ENCODE measurements at regions not wholly inside any gene's neighbourhood (a gene's known extent, or its start where the extent isn't known, plus 50 kb on each side); places are given as distances from the start of the nearest gene placed in this dataset.

- DNase-seq (ENCODE audit: low read depth in 2 of 2) = no peak
Observed at GRCh38 chr2:211067029-211067428, 510.6 kb downstream of the CPS1 start.

DNA sequence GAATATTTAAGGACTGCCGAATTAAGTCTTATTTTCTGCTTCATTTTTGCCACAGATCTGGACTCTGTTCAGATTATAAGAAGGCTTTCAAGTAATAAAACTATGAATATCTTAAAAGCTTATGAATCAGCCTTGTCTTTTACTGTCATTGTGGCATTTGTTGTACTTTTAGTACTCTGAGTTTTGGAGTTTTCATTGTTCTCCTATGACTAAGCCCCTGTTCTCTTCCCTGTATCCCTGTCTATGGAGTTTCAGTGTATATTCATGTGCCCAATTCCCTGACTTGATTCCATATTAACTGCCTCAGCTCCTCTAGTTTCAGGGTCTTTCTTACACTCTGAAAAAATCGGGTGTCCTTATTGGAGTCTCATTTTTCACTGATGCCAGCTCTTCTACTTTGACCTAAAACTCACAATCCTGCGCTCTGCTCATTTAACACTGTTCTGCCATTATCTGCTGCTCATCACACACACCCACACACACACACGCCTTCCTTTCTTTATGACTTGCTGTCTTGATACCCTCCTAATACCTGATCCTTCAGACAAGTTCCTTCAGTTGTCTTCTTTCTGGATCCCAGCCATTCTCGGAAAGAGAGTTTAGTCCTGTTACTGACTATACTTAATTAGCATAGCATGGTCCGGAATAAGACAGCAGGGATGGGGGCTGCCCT lies 511.8 kb downstream of the CPS1 start:
- no peak for DNase-seq (ENCODE audit: low read depth in 2 of 2)

DNA sequence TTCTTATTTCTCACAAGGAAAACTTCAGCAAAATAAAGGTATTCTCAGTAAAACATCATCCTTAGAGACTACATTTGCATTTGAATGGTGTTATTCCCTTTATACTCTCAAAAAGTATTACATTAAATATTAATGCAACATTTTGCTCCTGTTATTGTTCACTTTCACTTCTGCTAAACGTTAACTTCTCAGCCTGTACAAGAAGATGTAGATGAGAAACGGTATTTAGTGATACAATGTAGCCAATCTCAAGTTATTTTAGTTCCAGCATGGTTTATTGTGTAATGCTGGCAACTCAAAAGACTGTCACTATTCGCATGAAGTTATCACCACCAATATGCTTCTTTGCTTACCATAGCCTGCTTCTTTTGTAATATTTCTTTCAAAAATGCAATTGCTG lies 514.1 kb downstream of the CPS1 start:
- no peak for DNase-seq (ENCODE audit: low read depth in 2 of 2)

DNA sequence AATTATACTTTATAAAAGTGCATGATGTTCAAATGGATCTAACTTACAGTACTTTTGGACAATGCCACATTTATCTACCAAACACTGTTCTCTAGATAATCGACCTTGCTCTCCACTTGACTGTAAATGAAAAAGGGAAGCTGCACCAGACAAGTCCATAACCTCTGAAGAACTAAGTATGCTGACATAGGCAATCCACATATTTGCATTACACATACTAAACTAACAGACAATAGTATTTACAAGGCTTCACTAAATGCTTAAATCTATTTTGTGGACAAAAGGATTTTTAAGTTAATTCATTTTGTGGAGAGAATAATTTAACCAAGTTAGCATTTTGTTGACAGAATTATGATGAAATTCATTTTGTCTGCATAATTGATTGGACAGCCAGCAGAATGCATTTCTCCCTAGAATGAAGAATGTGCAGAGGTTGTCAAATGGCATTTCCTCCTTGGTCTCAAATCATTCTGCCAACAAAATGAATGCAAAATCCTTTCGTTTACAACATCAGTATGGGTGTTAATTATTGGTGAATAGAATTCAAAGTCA lies 520.9 kb downstream of the CPS1 start:
- DNase-seq (ENCODE audit: low read depth in 2 of 2) = no peak

DNA sequence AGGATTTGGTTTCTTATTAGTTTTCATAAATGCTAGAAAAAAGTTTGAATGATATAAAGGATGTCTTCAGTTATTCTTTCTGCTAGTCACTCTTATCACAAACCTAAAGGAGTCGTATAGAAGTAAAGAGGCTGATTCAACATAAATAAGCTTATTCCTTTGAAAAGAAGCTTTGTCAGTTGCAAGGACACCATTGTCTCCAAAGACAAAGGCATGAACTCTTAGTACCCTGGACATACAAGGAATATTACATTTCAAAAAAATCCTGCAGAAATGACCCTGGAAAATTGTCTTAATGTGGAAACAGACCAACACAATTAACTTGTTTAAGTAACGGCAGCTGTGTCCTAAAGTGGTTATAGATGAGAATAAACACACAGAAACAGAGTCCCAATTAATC lies 528.0 kb downstream of the CPS1 start:
- no peak for DNase-seq (ENCODE audit: low read depth in 2 of 2)

DNA sequence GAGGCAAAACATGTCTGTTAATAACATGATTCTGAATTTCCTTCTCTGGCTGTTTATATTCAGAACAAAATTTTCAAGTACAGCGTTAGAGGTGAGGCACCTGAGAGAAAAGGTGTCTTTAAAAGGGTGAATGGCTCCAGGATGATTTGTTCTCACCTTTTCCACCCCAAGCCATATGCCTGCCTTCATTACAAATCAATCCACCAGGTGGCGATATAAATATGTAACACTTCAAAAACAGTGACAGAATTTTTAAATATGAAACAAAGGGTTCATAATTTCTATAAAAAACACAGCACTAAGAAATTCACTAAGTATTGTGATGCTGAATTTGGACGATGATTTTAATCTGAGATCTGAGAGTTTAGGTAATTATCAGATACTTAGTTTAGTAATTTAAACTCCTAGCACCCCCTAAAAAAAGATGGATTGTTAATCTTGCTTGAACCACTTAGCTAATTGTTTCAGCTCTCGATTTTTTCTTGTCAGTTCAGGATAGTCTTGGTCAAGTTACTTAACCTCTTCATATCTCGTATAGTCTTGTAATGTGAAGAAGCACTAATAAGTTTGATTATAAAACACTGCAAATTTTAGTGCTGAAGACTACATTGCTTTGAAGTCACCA lies 528.8 kb downstream of the CPS1 start:
- DNase-seq (ENCODE audit: low read depth in 2 of 2) = no peak

DNA sequence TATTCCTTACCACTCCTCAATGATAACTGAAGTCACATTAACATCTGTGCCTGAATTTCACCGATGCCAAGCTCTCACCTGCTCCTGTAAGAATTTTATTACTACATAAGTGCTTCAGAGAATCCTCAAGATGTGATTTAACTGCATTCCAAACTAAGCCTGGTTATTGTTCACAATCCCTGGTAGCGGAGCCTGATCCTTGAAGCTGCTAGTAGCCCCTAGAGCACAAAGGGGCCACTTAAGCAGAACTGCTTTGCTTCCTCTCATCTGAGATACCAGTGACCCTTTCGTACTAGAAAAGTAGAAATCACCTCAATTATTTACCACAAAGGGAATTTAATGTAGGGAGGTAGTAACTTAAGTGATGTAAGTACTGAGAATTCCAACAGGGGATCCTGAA lies 529.6 kb downstream of the CPS1 start:
- no peak for DNase-seq (ENCODE audit: low read depth in 2 of 2)

DNA sequence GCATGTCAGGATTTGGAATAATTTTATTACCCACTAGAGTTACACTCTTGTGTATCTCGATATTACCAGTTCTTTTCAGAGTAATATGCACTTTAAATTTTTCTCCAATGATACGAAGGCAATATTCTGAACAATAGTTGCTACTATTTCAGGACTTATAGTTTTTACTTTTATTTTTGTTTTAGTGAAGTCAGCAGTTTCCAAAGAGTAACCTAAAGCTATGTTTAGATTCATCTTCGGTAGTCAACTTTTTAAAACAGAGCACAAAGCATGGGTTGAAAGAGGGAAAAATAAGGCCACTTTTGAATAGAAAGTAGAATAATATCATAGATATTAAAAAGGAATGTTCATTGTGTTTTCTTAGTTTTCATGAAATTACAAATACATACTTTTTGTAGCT lies 532.7 kb downstream of the CPS1 start:
- DNase-seq (ENCODE audit: low read depth in 2 of 2) = no peak

DNA sequence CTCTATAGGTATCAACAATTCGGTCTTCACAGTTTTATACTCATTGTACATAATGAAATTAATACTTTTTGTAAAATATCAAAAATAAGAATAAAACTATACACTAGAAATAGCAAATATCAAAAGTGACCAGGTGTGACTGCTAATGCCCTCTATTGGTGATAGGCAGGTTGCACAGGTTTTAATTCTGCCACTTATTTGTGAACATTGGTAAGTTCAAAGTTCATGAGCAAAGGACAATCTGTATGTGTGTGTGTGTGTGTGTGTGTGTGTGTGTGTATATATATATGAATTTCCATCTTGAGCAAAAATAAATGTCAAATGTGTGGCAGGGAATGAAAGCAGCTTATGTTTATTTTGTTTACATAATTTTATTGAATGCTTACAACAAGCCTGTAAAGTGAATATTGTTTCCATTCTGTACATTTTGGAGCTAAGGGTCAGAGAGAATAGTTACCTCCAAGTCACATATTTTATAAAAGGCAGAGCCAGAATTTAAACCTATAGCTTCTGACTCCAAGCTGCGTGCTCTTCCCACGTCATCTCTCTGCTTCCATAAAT lies 537.4 kb downstream of the CPS1 start:
- DNase-seq (ENCODE audit: low read depth in 2 of 2) = no peak

DNA sequence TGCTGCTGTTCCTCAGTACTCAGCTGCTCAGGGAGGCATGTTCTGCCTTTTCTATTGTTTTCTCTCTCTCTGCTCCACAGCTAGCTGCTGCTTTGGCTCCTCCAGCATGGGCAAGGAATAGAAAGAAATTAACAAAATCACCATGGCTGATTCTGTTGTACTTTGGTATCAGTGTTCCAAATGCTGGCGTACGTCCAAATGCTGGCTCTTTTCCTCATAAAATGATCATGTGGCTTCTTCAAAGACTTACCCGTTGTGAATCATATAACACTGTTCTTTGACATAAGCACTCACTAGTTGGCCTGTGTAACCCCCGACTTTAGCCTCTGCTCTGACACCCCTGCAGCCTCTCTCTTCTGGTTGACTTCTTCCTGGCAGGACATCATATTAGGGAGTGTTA lies 547.6 kb downstream of the CPS1 start:
- no peak for DNase-seq (ENCODE audit: low read depth in 2 of 2)

DNA sequence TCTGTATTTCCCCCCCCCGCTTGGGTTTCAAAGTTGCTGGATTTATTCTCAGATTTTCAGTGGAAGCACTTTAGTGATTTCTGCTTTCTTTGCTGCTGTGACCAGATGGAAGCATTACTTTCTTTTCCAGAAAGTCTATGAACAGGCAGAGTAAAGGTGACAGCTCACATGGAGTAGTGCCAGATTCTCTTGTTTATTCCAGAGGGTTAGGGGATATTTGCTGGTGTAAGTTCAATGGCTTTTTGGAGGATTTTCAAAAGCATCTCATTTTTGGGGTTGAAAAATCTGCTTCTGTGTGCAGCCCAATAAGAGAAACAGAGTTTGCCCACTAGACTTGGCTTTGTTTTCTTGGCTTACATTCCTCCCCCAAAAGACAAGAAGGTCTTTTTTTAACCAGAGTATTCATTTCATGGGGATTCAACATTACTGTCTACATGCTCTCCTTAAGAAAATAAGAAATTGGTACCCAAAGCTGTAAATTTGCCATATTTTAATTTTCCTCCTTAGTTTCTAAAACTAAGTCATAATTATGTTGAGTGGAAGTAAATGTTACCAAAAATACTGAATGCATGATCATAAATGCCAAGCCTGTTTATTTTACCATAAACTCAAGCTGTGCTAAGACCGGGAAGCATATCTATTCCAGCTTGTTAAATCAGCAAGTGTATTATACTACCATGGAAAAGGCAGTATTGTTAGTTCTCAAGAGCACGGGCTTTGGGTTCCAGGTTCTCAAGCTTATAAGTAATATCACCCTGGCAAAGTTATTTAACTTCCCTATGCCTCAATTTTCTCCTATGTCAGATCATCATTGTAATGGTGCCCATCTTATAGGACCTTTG lies 557.2 kb downstream of the CPS1 start:
- DNase-seq (ENCODE audit: low read depth in 2 of 2) = no peak

- no peak for DNase-seq (ENCODE audit: low read depth in 2 of 2)
Observed at GRCh38 chr2:211114826-211115455, 558.5 kb downstream of the CPS1 start.

DNA sequence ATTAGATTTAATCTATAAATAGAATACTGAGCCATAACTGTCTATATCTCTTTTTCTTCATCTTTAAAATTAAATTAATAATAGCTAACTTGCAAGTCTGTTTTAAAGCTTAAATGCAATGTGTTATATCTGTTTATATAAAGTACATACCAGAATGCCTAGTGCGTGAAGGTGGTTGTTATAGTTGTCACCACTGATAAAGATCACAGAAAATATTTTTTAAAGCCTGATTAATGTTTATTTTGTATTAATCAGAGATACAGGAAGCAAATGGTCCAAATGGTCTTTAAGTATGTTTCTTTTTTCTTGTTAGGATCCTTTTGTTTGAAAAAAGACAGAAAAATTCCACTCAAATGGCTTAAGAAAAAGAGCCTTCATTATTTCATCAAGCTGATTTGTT lies 560.6 kb downstream of the CPS1 start:
- no peak for DNase-seq (ENCODE audit: low read depth in 2 of 2)

DNA sequence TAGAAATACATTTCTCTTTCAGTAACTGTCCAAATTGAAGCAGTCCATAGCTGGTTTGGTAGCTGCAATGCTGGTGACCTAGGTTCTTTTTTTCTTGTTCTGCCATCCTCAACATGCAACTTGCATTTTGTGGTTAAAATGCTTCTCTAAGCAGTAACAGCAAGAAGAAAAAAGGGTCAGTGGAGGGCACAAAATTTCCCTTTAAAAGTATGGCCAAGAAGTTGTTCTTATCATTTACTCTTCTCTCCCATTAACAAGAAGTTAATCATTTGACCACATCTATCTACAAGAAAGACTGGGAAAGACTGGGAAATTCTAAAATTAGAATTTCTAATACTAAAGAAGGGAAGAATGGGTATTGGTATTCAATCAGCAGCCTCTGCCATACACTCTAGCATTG lies 569.9 kb downstream of the CPS1 start:
- no peak for DNase-seq (ENCODE audit: low read depth in 2 of 2)

GRCh38 chr2:211127501-211127900 lies 571.1 kb downstream of the CPS1 start:
- DNase-seq (ENCODE audit: low read depth in 2 of 2) = no peak

DNA sequence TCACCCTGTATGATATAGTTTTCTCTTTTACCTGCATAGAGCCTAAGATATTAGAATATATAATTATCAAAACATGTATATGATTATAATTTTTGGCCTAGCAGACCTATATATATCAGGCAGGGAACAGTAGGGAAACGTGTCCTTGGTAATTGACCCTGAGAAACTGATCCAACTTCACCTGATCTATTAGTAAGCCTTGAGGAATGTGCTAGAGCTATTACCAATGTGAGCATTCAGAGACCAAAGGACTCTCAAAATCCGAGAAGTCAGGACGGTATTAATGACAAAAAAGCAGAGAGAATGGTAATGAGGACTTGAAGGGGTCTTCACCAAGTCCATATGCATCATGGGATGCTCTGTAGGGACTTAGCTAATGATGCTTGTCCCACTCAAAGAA lies 571.9 kb downstream of the CPS1 start:
- DNase-seq (ENCODE audit: low read depth in 2 of 2) = no peak

GRCh38 chr2:211129798-211130197 lies 573.4 kb downstream of the CPS1 start:
- no peak for DNase-seq (ENCODE audit: low read depth in 2 of 2)

GRCh38 chr2:211132046-211132445 lies 575.6 kb downstream of the CPS1 start:
- no peak for DNase-seq (ENCODE audit: low read depth in 2 of 2)

- DNase-seq (ENCODE audit: low read depth in 2 of 2) = no peak
Observed at GRCh38 chr2:211132573-211132972, 576.2 kb downstream of the CPS1 start.

- DNase-seq (ENCODE audit: low read depth in 2 of 2) = no peak
Observed at GRCh38 chr2:211133766-211134165, 577.4 kb downstream of the CPS1 start.

DNA sequence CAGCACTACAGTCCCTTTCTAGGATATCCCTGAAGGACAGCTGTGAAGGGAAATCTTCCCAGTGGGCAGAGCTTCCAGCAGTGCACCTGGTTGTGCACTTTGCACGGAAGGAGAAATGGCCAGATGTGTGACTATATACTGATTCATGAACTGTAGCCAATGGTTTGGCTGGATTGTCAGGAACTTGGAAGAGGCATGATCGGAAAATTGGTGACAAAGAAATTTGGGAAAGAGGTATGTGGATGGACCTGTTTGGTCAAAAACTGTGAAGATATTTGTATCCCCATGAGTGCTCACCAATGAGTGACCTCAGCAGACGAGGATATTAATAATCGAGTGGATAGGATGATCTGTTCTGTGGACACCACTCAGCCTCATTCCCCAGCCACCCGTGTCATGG lies 582.2 kb downstream of the CPS1 start:
- no peak for DNase-seq (ENCODE audit: low read depth in 2 of 2)

DNA sequence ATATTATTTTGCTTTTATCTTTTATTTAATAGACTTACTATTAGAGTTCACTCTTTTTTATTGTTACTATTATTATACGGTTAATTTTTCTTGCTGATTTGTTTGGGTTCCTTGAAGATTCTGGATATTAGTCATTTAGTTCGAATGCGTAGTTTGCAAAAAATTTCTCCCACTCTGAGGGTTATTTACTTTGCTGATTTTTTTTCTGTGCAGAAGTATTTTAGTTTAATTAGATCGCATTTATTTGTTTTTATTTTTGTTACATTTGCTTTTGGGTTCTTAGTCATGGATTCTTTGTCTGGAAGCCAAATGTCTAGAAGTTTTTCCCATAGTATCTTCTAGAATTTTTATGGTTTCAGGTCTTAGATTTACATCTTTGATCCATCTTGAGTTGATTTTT lies 585.2 kb downstream of the CPS1 start:
- DNase-seq (ENCODE audit: low read depth in 2 of 2) = no peak

All from activated CD8-positive, alpha-beta memory T cell treated with anti-CD3 and anti-CD28 coated beads for 4 hours (primary cell).